Epithelial cell of esophagus (primary cell): ENCODE measurements at regions not wholly inside any gene's neighbourhood (a gene's known extent, or its start where the extent isn't known, plus 50 kb on each side); places are given as distances from the start of the nearest gene placed in this dataset.

Experiments
- DNase-seq: peaks from one replicate; pipeline ENCODE4 v3.0.0; 2010; ENCODE audit warnings: low read depth
- H3K4me3 ChIP-seq: 2 replicates; pipeline ENCODE4 v1.5.1; 2011; ENCODE audit warnings: mild to moderate bottlenecking, low read length, control low read depth
- TF ChIP-seq, protein P1 (sequence below): IDR thresholded peaks from 2 replicates; pipeline ENCODE4 v1.5.1; 2011; ENCODE audit warnings: low read depth, mild to moderate bottlenecking, low read length, control low read depth, inconsistent platforms; ENCODE audit not compliant: insufficient read depth; ENCODE audit errors: missing control alignments

DNA sequence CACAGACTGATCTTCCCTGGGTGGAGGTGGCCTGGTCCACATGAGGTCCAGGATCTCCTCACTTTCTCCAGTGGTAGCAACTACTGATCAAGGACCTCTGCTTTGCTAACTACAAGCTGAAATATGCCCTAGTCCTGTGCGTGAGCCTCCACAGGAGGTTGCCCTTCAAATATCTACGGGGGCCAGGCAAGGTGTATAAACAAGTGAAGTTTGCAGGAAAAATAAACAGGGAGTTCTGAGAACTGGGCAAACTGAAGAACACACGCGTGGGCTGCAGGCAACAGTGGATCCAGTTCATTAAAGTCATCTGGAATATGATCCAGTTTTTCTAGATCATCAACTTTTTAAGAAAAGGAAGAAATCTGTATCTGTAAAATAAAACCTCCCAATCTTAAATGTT lies 167.5 kb upstream of the NR3C1 start:
- H3K4me3 ChIP-seq = no peak overlapping the region
- TF ChIP-seq, protein P1, sequence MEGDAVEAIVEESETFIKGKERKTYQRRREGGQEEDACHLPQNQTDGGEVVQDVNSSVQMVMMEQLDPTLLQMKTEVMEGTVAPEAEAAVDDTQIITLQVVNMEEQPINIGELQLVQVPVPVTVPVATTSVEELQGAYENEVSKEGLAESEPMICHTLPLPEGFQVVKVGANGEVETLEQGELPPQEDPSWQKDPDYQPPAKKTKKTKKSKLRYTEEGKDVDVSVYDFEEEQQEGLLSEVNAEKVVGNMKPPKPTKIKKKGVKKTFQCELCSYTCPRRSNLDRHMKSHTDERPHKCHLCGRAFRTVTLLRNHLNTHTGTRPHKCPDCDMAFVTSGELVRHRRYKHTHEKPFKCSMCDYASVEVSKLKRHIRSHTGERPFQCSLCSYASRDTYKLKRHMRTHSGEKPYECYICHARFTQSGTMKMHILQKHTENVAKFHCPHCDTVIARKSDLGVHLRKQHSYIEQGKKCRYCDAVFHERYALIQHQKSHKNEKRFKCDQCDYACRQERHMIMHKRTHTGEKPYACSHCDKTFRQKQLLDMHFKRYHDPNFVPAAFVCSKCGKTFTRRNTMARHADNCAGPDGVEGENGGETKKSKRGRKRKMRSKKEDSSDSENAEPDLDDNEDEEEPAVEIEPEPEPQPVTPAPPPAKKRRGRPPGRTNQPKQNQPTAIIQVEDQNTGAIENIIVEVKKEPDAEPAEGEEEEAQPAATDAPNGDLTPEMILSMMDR = no peak
- DNase-seq = no peak

DNA sequence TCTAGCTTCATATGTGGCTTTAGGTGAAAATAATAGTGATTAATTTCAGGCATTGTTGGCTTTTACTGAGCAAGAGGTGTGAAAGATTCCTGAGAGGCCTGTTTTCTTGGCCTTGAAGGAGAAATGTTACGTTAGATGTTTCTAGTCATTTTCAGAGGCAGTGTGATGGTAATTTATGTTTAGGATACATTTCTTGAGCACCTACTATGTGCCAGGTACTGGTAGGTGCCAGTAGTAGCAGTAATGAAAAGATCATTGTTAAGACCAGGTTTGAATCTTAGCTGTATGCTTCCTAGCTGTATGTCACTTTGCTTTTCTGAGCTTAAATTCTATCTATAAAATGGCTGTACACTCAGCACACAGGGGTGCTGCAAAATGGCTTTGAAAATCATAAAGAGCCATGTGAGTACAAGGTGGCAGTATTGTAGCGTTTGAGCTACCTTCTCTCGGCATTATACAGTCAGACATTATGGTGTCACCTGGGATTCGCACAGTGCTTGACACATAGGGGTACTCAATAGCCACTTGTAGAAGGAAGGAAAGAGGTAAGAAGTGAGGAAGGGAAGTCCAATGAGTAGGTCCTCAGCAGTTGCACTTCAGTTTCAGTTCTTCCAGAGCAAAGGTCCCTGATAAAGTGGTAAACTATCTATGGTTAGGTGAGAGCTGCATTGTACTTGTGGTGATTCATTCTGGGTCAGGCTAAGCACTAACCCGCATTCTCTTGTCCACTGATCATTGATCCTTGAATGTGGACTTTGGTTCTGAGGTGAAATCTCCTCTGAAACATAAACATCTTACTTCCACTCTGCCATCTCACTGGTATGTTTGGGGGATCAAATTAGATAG lies 166.5 kb upstream of the NR3C1 start:
- DNase-seq = no peak
- H3K4me3 ChIP-seq = no peak overlapping the region
- TF ChIP-seq, protein P1 = no peak

DNA sequence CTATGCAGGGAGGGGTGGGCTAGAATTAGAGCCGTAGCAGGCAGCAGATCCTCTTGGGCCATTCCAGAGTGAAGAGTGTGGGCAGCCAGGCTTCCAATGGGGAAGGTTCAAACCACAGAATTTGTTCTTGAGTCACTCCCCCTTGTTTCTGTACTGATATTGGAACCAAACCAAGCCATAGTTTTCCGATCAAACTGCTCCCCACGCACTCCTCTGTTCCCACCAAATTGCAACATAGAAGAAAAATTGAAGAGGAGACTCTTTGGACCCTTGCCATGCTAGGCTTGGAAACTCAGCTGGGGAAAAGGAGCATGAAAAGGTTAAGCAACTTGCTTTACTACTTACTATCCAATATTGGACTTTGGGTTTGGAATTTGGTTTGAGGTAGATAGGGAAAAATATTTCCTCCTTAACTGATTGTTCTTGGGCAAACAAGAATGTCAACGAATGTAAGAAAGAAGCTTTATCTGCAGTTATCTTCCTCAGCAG lies 165.8 kb upstream of the NR3C1 start:
- TF ChIP-seq, protein P1 = no peak
- H3K4me3 ChIP-seq = no peak overlapping the region
- DNase-seq = no peak

DNA sequence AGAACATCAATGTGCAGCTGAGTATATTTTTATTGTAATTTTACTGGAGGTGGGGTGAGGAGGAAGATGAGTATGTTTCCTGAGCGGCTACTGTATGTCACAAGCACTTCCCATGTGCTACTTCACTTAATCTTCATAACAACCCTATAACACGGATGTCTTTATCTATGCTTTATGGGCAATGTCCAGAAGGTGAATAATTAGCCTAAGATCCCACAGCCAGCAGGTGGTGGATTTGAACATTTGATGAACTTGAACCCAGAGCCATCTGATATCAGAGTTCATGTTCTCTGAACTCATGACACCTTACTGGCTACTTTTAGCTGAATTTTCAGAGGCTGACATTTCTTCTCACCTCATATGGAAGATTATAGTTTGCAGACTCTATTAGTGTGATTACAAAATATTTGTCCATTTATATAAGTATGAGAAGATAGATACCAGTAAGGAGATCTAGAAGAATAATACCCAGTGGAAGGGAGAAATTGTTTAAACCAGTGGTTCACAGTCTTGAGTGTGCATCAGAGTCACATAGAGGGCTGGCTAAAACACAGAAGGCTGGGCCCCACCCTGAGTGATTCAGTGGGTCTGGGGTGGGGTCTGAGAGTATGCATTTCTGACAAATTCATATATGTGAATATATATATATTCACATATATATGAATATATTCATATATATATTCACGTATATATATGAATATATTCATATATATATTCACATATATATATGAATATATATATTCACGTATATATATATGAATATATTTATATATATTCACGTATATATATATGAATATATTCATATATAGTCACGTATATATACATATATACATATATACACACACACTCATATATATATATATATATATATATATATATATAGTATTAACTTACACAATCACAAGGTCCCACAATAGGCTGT lies 164.4 kb upstream of the NR3C1 start:
- no peak overlapping the region for H3K4me3 ChIP-seq
- no peak for DNase-seq
- TF ChIP-seq, protein P1 = no peak

DNA sequence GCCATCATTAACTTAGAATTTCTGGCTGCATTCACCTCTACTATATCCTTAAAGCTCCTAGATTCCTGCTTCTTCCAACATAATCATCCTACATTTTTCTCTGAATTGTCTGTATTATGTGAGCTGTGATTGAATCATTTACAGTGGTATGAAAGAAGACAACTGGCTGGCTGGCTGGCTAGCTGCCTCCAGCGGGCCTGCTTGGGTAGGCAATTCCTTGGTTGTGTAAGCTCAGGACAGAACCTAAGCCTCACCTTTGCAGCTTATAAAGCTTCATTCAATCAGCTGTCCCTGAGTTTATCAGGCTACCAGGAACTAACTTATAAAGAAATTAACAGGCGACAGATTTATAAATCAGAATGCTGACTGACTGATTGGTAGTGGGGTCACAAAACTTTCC lies 162.7 kb upstream of the NR3C1 start:
- no peak overlapping the region for H3K4me3 ChIP-seq
- TF ChIP-seq, protein P1 = no peak
- no peak for DNase-seq

DNA sequence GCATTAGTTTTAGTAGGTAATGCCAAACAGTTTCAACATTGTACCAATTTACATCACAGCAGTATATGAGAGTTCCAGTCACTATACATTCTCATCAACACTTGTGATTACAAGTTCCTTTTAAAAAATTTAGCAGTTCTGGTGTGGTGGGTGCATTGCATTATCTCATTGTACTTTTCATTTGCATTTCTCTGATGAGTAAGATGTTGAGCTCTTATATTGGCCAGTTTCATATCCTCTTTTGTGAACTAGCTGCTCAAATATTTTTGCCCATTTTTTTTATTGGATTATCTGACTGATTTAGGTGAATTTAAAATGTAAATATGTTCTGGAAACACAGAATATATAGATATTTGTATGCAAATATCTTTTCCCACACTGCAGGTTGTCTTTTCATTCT lies 160.9 kb upstream of the NR3C1 start:
- DNase-seq = no peak
- no peak overlapping the region for H3K4me3 ChIP-seq
- TF ChIP-seq, protein P1 = no peak
